HFFc6 (cell line): ENCODE measurements at regions not wholly inside any gene's neighbourhood (a gene's known extent, or its start where the extent isn't known, plus 50 kb on each side); places are given as distances from the start of the nearest gene placed in this dataset.

Experiments used
- DNase-seq: peaks from one replicate; pipeline ENCODE4 v3.0.0-alpha.2; 2018
- H3K27ac Mint-ChIP-seq: 2 replicates; pipeline ENCODE4 v1.8.0; 2020; ENCODE audit warnings: mild to moderate bottlenecking, mixed read lengths
- H3K27me3 Mint-ChIP-seq: 2 replicates; pipeline ENCODE4 v1.8.0; 2021; ENCODE audit warnings: mild to moderate bottlenecking, moderate library complexity, mixed read lengths; ENCODE audit not compliant: insufficient read depth
- H3K36me3 Mint-ChIP-seq: 2 replicates; pipeline ENCODE4 v1.8.0; 2021; ENCODE audit warnings: low read depth, mixed read lengths
- H3K4me1 Mint-ChIP-seq: 2 replicates; pipeline ENCODE4 v1.8.0; 2020; ENCODE audit warnings: low read depth, mixed read lengths
- H3K4me3 Mint-ChIP-seq: 2 replicates; pipeline ENCODE4 v1.8.0; 2020; ENCODE audit warnings: mild to moderate bottlenecking, moderate library complexity, mixed read lengths
- H3K9me3 Mint-ChIP-seq: 2 replicates; pipeline ENCODE4 v1.8.0; 2020; ENCODE audit warnings: mild to moderate bottlenecking, mixed read lengths
- TF ChIP-seq, protein P1 (sequence below): fragments of 200-600 bp; sonication (generic); IDR thresholded peaks from 2 replicates; pipeline ENCODE4 v1.5.0; 2021; ENCODE audit warnings: antibody characterized with exemption, mild to moderate bottlenecking

DNA sequence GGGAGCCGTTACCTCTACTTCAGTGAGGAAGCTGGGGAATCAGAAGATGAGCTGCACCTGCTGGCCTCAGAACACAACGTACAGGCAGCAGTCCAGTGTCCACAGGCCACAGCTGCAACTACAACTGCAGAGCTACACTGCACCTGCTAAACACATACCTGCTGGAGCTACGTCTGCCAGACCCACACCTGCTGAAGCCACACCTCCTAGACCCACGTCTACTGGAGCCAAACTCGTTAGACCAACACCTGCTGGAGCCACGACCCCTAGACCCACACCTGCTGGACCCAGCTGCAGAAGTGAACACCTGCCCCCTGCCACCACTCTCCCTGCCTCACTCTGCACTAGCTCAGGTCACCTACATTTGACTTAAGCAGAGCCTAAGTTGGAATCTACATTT lies 169.9 kb downstream of the USP12 start:
- TF ChIP-seq, protein P1, sequence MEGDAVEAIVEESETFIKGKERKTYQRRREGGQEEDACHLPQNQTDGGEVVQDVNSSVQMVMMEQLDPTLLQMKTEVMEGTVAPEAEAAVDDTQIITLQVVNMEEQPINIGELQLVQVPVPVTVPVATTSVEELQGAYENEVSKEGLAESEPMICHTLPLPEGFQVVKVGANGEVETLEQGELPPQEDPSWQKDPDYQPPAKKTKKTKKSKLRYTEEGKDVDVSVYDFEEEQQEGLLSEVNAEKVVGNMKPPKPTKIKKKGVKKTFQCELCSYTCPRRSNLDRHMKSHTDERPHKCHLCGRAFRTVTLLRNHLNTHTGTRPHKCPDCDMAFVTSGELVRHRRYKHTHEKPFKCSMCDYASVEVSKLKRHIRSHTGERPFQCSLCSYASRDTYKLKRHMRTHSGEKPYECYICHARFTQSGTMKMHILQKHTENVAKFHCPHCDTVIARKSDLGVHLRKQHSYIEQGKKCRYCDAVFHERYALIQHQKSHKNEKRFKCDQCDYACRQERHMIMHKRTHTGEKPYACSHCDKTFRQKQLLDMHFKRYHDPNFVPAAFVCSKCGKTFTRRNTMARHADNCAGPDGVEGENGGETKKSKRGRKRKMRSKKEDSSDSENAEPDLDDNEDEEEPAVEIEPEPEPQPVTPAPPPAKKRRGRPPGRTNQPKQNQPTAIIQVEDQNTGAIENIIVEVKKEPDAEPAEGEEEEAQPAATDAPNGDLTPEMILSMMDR = no peak
- Mint-ChIP-seq H3K4me1 (peaks cover 2% of the 10 kb centered on the region; the same call in 1 of the 2 replicates), H3K27me3 (peaks cover 44% of the 10 kb centered on the region), H3K9me3 (no peaks in the 10 kb centered on the region), H3K27ac (no peak overlapping the region), H3K36me3 (no peaks in the 10 kb centered on the region), H3K4me3 (no peak overlapping the region)
- no peak for DNase-seq

DNA sequence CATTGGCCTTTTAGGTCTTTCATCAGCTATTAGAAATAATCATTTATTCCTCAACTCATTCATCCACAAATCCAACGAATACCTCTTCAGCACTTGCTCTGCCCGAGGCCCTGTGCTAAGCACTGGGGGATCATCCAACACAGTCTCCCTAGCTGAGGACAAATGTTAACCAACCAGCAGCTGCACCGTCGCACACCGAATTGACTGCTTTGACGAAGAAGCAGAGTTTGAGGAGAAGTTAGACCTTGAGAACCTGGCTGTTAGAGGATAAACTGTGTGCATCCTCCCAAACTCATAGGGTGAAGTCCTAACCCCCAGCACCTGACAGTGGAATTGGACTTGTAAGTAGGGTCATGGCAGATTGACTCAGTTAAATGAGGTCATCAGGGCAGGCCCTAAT lies 170.9 kb downstream of the USP12 start:
- Mint-ChIP-seq H3K27ac (no peak overlapping the region), H3K4me3 (no peak overlapping the region), H3K27me3 (peaks cover 42% of the 10 kb centered on the region), H3K9me3 (no peaks in the 10 kb centered on the region), H3K4me1 (no peaks in the 10 kb centered on the region; the same call in 1 of the 2 replicates), H3K36me3 (no peaks in the 10 kb centered on the region)
- no peak for DNase-seq
- TF ChIP-seq, protein P1 = no peak

DNA sequence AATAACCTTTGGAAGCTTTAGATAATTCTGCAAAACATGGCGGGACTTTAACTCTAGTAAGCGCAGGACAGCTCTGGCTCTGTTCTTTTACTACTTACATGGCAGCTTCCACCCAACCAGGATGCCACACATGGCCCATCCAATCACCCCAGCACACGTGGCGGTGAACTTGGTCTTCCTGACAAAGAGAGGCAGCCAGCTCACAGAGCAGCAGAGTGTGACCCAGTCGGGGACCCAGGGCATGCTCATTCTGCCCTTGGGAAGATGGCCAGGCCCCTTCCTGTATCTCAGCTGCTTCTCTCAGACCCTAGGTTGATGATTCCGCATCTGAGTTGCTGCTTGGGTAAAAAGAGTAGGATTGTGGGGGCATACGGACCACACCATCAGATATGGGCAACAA lies 172.1 kb downstream of the USP12 start:
- TF ChIP-seq, protein P1 = no peak
- no peak overlapping the region for H3K4me3 Mint-ChIP-seq
- no peaks in the 10 kb centered on the region for H3K9me3 Mint-ChIP-seq
- H3K27me3 Mint-ChIP-seq = peaks cover 37% of the 10 kb centered on the region
- no peak for DNase-seq
- H3K27ac Mint-ChIP-seq = no peak overlapping the region
- no peaks in the 10 kb centered on the region for H3K36me3 Mint-ChIP-seq
- no peaks in the 10 kb centered on the region for H3K4me1 Mint-ChIP-seq

DNA sequence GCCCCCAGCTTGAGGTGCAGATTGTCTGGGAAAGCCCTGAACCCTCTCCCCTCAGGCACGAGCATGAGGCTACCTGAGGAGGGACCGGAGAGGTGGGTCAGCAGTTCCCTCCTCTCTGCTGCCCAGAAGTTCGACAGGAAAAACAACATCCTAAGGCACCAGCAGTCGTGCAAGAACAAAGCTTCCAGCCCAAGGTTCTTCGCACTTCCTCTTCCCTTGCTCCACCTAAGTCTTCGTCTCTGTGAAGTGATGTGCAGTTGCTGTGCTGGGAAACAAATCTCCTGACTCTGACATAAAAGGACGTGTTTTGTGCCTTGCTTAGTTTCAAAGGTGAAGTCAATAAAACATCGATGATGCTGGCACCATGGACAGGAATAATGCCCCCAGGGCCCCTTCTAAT lies 173.3 kb downstream of the USP12 start:
- H3K4me1 Mint-ChIP-seq = no peaks in the 10 kb centered on the region
- H3K27ac Mint-ChIP-seq = no peak overlapping the region
- peaks cover 29% of the 10 kb centered on the region for H3K27me3 Mint-ChIP-seq
- no peaks in the 10 kb centered on the region for H3K9me3 Mint-ChIP-seq
- H3K4me3 Mint-ChIP-seq = no peak overlapping the region
- TF ChIP-seq, protein P1 = no peak
- no peak for DNase-seq
- no peaks in the 10 kb centered on the region for H3K36me3 Mint-ChIP-seq

DNA sequence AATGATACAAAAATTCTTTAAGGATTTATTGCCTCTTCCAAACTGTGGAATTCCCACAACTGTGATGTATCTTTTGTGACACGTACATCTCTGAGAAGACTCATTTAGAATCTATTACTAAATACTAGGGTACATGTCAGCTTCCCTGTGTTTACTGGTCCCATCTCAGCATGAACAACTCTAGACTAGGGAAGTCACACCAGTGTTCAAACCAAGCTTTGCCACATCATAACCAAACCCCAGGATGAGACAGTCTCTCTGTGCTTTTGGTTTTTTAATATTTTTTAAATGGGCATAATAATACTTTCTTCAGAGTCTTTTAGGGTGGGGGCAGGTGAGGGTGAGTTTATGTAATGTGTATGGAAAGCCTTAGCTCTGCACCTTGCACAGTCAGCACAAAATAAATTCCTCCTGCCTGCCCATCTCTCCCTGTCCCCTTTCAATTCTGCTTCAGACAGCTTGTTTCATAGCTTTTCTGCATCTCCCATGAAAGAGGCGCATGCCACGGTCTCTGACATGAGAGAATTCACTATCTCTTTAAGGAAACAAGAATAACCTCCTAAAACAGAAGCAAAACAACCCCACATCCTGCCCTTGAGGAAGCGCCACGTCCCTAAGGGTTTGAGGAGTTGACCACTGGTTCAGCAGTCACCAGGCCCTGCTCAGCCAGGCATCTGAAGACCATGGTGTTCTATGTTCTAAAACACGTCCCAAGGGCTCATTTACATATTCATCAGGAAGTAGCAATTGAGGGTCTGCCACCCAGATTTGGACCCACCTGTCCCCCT lies 174.5 kb downstream of the USP12 start:
- no peaks in the 10 kb centered on the region for H3K9me3 Mint-ChIP-seq
- H3K4me1 Mint-ChIP-seq = no peaks in the 10 kb centered on the region
- no peak overlapping the region for H3K27ac Mint-ChIP-seq
- no peaks in the 10 kb centered on the region for H3K36me3 Mint-ChIP-seq
- no peak overlapping the region for H3K4me3 Mint-ChIP-seq
- H3K27me3 Mint-ChIP-seq = peaks cover 22% of the 10 kb centered on the region
- no peak for DNase-seq
- TF ChIP-seq, protein P1 = no peak
